ENCODE measurements at regions not wholly inside any gene's neighbourhood (a gene's known extent, or its start where the extent isn't known, plus 50 kb on each side); places are given as distances from the start of the nearest gene placed in this dataset.

DNA sequence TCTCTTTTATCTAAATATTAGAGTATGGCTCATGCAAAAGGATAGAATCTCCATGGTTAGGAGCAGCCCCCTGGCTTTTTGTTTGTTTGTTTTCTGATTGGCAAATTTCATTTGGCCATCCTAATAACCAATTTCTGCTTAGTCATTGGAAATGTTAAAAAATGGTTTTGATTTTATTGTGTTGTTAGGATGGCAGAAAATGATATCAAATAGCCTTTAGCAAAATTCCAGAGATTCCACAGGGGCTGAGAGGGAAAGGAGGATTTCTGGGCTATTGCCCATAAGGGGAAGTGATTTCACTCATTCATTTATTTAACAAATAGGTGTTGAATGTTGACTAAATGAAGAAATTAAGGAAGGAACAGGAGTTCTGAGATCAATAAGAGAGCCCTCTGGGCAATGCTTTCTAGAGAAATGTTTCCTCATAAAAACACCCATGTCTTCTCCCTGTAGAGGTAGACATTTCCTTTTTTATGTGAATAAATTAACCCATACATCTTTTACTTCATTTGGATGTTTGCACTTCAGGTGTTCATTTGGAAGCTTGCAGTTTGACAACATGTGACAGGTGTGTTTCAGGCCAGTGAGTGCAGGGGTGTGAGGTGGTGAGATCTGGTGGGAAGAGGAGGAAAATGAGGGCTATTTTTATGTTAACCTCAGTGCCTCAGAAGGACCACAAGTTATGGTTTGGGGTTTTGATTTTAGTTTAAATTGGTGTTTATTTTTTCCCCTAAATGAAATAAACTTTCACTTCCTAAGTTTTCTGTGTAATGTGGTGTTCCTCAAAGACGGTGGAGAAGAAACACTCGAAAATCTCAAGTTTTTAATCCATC, 61.7 kb upstream of the EPC2 start:
- Histone ChIP-seq H3K27ac (ENCODE audit: low read depth in 1 of 2, low read length in 2 of 2) (no peak overlapping the region), H2AFZ (ENCODE audit: insufficient read depth, low read depth, low read length, poor library complexity, severe bottlenecking) (no peak overlapping the region), H3K27me3 (ENCODE audit: control insufficient read depth in 2 of 2, insufficient read depth in 2 of 2, low read length in 2 of 2) (peaks cover 0 to 3% of the 10 kb centered on the region in 2 donors), H3K4me3 (replicated peaks in 1 of 3; ENCODE audit: low read depth in 2 of 3, low read length in 3 of 3) (no peak overlapping the region), H3K36me3 (replicated peaks in 1 of 2; ENCODE audit: control insufficient read depth in 1 of 2, insufficient read depth in 2 of 2, low read length in 2 of 2) (no peaks in the 10 kb centered on the region), H3K9ac (ENCODE audit: insufficient read depth, low read length, poor library complexity, severe bottlenecking) (no peak overlapping the region), H3K9me3 (replicated peaks in 1 of 2; ENCODE audit: control insufficient read depth in 1 of 2, insufficient read depth in 1 of 2, low read length in 2 of 2) (no peaks in the 10 kb centered on the region), H3K4me2 (replicated peaks; ENCODE audit: extremely low read depth, low read length, poor library complexity, severe bottlenecking) (no peak overlapping the region), H3K4me1 (ENCODE audit: control insufficient read depth in 1 of 2, insufficient read depth in 2 of 2, low read length in 2 of 2) (no peaks in the 10 kb centered on the region), H3K79me2 (ENCODE audit: insufficient read depth, low read length) (no peaks in the 10 kb centered on the region), H4K20me1 (ENCODE audit: insufficient read depth, low read length) (no peaks in the 10 kb centered on the region)
- WGBS (ENCODE audit: insufficient coverage), result no CpG with 5 or more reads among the region's 2 CpGs
- peaks cover 0 to 1% (median 0%) of the 10 kb centered on the region in 7 donors for H3K9me3 Mint-ChIP-seq
- H3K4me3 Mint-ChIP-seq, result no peak overlapping the region
- peaks cover 6% of the 10 kb centered on the region for H3K4me1 Mint-ChIP-seq
- DNase-seq, result no peak
- no peaks in the 10 kb centered on the region for H3K36me3 Mint-ChIP-seq
- intact Hi-C loops (cut with micrococcal nuclease), result no loop called here
- H3K27ac Mint-ChIP-seq, result no peak overlapping the region
- TF ChIP-seq, protein P1, sequence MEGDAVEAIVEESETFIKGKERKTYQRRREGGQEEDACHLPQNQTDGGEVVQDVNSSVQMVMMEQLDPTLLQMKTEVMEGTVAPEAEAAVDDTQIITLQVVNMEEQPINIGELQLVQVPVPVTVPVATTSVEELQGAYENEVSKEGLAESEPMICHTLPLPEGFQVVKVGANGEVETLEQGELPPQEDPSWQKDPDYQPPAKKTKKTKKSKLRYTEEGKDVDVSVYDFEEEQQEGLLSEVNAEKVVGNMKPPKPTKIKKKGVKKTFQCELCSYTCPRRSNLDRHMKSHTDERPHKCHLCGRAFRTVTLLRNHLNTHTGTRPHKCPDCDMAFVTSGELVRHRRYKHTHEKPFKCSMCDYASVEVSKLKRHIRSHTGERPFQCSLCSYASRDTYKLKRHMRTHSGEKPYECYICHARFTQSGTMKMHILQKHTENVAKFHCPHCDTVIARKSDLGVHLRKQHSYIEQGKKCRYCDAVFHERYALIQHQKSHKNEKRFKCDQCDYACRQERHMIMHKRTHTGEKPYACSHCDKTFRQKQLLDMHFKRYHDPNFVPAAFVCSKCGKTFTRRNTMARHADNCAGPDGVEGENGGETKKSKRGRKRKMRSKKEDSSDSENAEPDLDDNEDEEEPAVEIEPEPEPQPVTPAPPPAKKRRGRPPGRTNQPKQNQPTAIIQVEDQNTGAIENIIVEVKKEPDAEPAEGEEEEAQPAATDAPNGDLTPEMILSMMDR (IDR thresholded peaks at IDR 0.05), result no peak
- peaks cover 0 to 3% (median 1%) of the 10 kb centered on the region in 3 donors for H3K27me3 Mint-ChIP-seq (ENCODE audit: low read depth in 3 of 3)

GRCh38 chr2:148585696-148586095, 58.9 kb upstream of the EPC2 start:
- H3K9me3 Mint-ChIP-seq, result peaks cover 0 to 1% (median 0%) of the 10 kb centered on the region in 7 donors
- H4K20me1 ChIP-seq (ENCODE audit: insufficient read depth, low read length), result no peaks in the 10 kb centered on the region
- H3K9me3 ChIP-seq (replicated peaks in 1 of 2; ENCODE audit: control insufficient read depth in 1 of 2, insufficient read depth in 1 of 2, low read length in 2 of 2), result no peaks in the 10 kb centered on the region
- peaks cover 6% of the 10 kb centered on the region for H3K4me1 Mint-ChIP-seq
- no peak overlapping the region for H2AFZ ChIP-seq (ENCODE audit: insufficient read depth, low read depth, low read length, poor library complexity, severe bottlenecking)
- TF ChIP-seq, protein P1 (IDR thresholded peaks at IDR 0.05), result no peak
- 98% methylated on average over 3 of the region's 4 CpGs for WGBS (ENCODE audit: insufficient coverage)
- H3K4me1 ChIP-seq (ENCODE audit: control insufficient read depth in 1 of 2, insufficient read depth in 2 of 2, low read length in 2 of 2), result no peaks in the 10 kb centered on the region
- no peak overlapping the region for H3K27ac ChIP-seq (ENCODE audit: low read depth in 1 of 2, low read length in 2 of 2)
- no peaks in the 10 kb centered on the region for H3K79me2 ChIP-seq (ENCODE audit: insufficient read depth, low read length)
- H3K27ac Mint-ChIP-seq, result no peak overlapping the region
- no peaks in the 10 kb centered on the region for H3K27me3 ChIP-seq (ENCODE audit: control insufficient read depth in 2 of 2, insufficient read depth in 2 of 2, low read length in 2 of 2)
- H3K27me3 Mint-ChIP-seq (ENCODE audit: low read depth in 3 of 3), result no peaks in the 10 kb centered on the region
- H3K4me2 ChIP-seq (replicated peaks; ENCODE audit: extremely low read depth, low read length, poor library complexity, severe bottlenecking), result no peak overlapping the region
- H3K36me3 Mint-ChIP-seq, result no peaks in the 10 kb centered on the region
- no peak for DNase-seq
- no peak overlapping the region for H3K9ac ChIP-seq (ENCODE audit: insufficient read depth, low read length, poor library complexity, severe bottlenecking)
- no peak overlapping the region for H3K4me3 Mint-ChIP-seq
- H3K4me3 ChIP-seq (replicated peaks in 1 of 3; ENCODE audit: low read depth in 2 of 3, low read length in 3 of 3), result no peak overlapping the region
- intact Hi-C loops (cut with micrococcal nuclease), result no loop called here
- no peaks in the 10 kb centered on the region for H3K36me3 ChIP-seq (replicated peaks in 1 of 2; ENCODE audit: control insufficient read depth in 1 of 2, insufficient read depth in 2 of 2, low read length in 2 of 2)
